ENCODE measurements at regions not wholly inside any gene's neighbourhood (a gene's known extent, or its start where the extent isn't known, plus 50 kb on each side); places are given as distances from the start of the nearest gene placed in this dataset.

- DNase-seq (ENCODE audit: low read depth), result no peak
- Histone ChIP-seq H3K27me3 (ENCODE audit: control insufficient read depth, insufficient read depth, low read length) (no peaks in the 10 kb centered on the region), H3K36me3 (ENCODE audit: control insufficient read depth, insufficient read depth, low read length) (no peaks in the 10 kb centered on the region), H3K4me3 (ENCODE audit: low read depth, low read length) (no peak overlapping the region)
- no peak for TF ChIP-seq CTCF (IDR thresholded peaks at IDR 0.05; ENCODE audit: insufficient read depth, low read length, severe bottlenecking)
- no peak for FAIRE-seq
Observed at GRCh38 chr2:64232266-64232665, 88.0 kb upstream of the PELI1 start.

GRCh38 chr2:64233376-64233922 is 89.2 kb upstream of the PELI1 start:
- H3K4me3 ChIP-seq (ENCODE audit: low read depth, low read length), result no peak overlapping the region
- H3K27me3 ChIP-seq (ENCODE audit: control insufficient read depth, insufficient read depth, low read length), result no peaks in the 10 kb centered on the region
- TF ChIP-seq CTCF (IDR thresholded peaks at IDR 0.05; ENCODE audit: insufficient read depth, low read length, severe bottlenecking), result no peak
- no peaks in the 10 kb centered on the region for H3K36me3 ChIP-seq (ENCODE audit: control insufficient read depth, insufficient read depth, low read length)
- peak; percentile 46 for DNase-seq (ENCODE audit: low read depth)
- no peak for FAIRE-seq

- FAIRE-seq (no peak), DNase-seq (ENCODE audit: low read depth) (peak; percentile 84)
- Histone ChIP-seq H3K27me3 (ENCODE audit: control insufficient read depth, insufficient read depth, low read length) (no peaks in the 10 kb centered on the region), H3K4me3 (ENCODE audit: low read depth, low read length) (no peak overlapping the region), H3K36me3 (ENCODE audit: control insufficient read depth, insufficient read depth, low read length) (no peaks in the 10 kb centered on the region)
- TF ChIP-seq CTCF (IDR thresholded peaks at IDR 0.05; ENCODE audit: insufficient read depth, low read length, severe bottlenecking), result no peak
Observed at GRCh38 chr2:64234150-64234549, 89.9 kb upstream of the PELI1 start.

GRCh38 chr2:64234785-64235184 is 90.6 kb upstream of the PELI1 start:
- H3K36me3 ChIP-seq (ENCODE audit: control insufficient read depth, insufficient read depth, low read length), result no peaks in the 10 kb centered on the region
- TF ChIP-seq CTCF (IDR thresholded peaks at IDR 0.05; ENCODE audit: insufficient read depth, low read length, severe bottlenecking), result no peak
- FAIRE-seq (no peak), DNase-seq (ENCODE audit: low read depth) (no peak)
- H3K4me3 ChIP-seq (ENCODE audit: low read depth, low read length), result no peak overlapping the region
- H3K27me3 ChIP-seq (ENCODE audit: control insufficient read depth, insufficient read depth, low read length), result no peaks in the 10 kb centered on the region

GRCh38 chr2:64237266-64237665 is 93.0 kb upstream of the PELI1 start:
- TF ChIP-seq CTCF (IDR thresholded peaks at IDR 0.05; ENCODE audit: insufficient read depth, low read length, severe bottlenecking), result no peak
- no peak for FAIRE-seq
- H3K4me3 ChIP-seq (ENCODE audit: low read depth, low read length), result no peak overlapping the region
- DNase-seq (ENCODE audit: low read depth), result no peak
- H3K36me3 ChIP-seq (ENCODE audit: control insufficient read depth, insufficient read depth, low read length), result no peaks in the 10 kb centered on the region
- no peaks in the 10 kb centered on the region for H3K27me3 ChIP-seq (ENCODE audit: control insufficient read depth, insufficient read depth, low read length)

- no peaks in the 10 kb centered on the region for H3K36me3 ChIP-seq (ENCODE audit: control insufficient read depth, insufficient read depth, low read length)
- no peak overlapping the region for H3K4me3 ChIP-seq (ENCODE audit: low read depth, low read length)
- no peaks in the 10 kb centered on the region for H3K27me3 ChIP-seq (ENCODE audit: control insufficient read depth, insufficient read depth, low read length)
- TF ChIP-seq CTCF (IDR thresholded peaks at IDR 0.05; ENCODE audit: insufficient read depth, low read length, severe bottlenecking), result no peak
- no peak for DNase-seq (ENCODE audit: low read depth)
- no peak for FAIRE-seq
Observed at GRCh38 chr2:64238799-64239198, 94.6 kb upstream of the PELI1 start.
